H9 (cell line): ENCODE measurements at regions not wholly inside any gene's neighbourhood (a gene's known extent, or its start where the extent isn't known, plus 50 kb on each side); places are given as distances from the start of the nearest gene placed in this dataset.
A peak's percentile ranks its signal among the peaks of the same experiment; 100 is the strongest.

ENCODE experiments used
- DNase-seq: peaks from one replicate; pipeline ENCODE4 v3.0.0-alpha.2; 2017
- H2AFZ ChIP-seq: one replicate; pipeline ENCODE4 v1.6.1; 2013; ENCODE audit warnings: mild to moderate bottlenecking, low read length, control low read depth, moderate library complexity
- H2AK5ac ChIP-seq: 2 replicates; pipeline ENCODE4 v1.6.1; 2013; ENCODE audit warnings: low read length, control low read depth, mixed read lengths; ENCODE audit not compliant: insufficient read length
- H2BK120ac ChIP-seq: one replicate; pipeline ENCODE4 v1.6.1; 2013; ENCODE audit warnings: low read depth, mild to moderate bottlenecking, low read length, control low read depth, inconsistent platforms; ENCODE audit not compliant: poor library complexity, severe bottlenecking
- H2BK12ac ChIP-seq: 2 replicates; pipeline ENCODE4 v1.6.1; 2013; ENCODE audit warnings: low read length, control low read depth, mixed read lengths, low read depth; ENCODE audit not compliant: insufficient read length
- H2BK15ac ChIP-seq: 2 replicates; pipeline ENCODE4 v1.6.1; 2013; ENCODE audit warnings: low read depth, low read length, control low read depth
- H2BK20ac ChIP-seq: one replicate; pipeline ENCODE4 v1.6.1; 2013; ENCODE audit warnings: low read depth, mild to moderate bottlenecking, low read length, control low read depth, inconsistent platforms; ENCODE audit not compliant: poor library complexity, severe bottlenecking
- H2BK5ac ChIP-seq: 2 replicates; pipeline ENCODE4 v1.6.1; 2013; ENCODE audit warnings: low read length, control low read depth, mixed read lengths; ENCODE audit not compliant: insufficient read length
- H3K14ac ChIP-seq: 2 replicates; pipeline ENCODE4 v1.6.1; 2013; ENCODE audit warnings: low read length, control low read depth; ENCODE audit not compliant: insufficient read depth
- H3K18ac ChIP-seq: 2 replicates; pipeline ENCODE4 v1.6.1; 2013; ENCODE audit warnings: low read depth, mild to moderate bottlenecking, mixed read lengths, low read length, control low read depth; ENCODE audit not compliant: insufficient read length
- H3K23ac ChIP-seq: 2 replicates; pipeline ENCODE4 v1.6.1; 2013; ENCODE audit warnings: low read length, control low read depth, mixed read lengths, low read depth; ENCODE audit not compliant: insufficient read length
- H3K23me2 ChIP-seq: 2 replicates; pipeline ENCODE4 v1.6.1; 2013; ENCODE audit warnings: low read depth, mild to moderate bottlenecking, mixed read lengths, low read length, control low read depth; ENCODE audit not compliant: insufficient read length, poor library complexity, severe bottlenecking
- H3K27ac ChIP-seq: 2 replicates; pipeline ENCODE4 v1.5.1; 2013; ENCODE audit warnings: low read length, control low read depth, mixed read lengths, low read depth; ENCODE audit not compliant: insufficient read length
- H3K27me3 ChIP-seq: 2 replicates; pipeline ENCODE4 v1.6.1; 2013; ENCODE audit warnings: low read length, control low read depth, inconsistent platforms; ENCODE audit not compliant: insufficient read depth
- H3K4ac ChIP-seq: 2 replicates; pipeline ENCODE4 v1.6.1; 2013; ENCODE audit warnings: low read depth, mild to moderate bottlenecking, control low read depth, inconsistent platforms, low read length, moderate library complexity
- H3K4me1 ChIP-seq: 2 replicates; pipeline ENCODE4 v1.6.1; 2013; ENCODE audit warnings: low read length, control low read depth, inconsistent platforms; ENCODE audit not compliant: insufficient read depth
- H3K4me2 ChIP-seq: 2 replicates; pipeline ENCODE4 v1.6.1; 2013; ENCODE audit warnings: low read length, control low read depth, mixed read lengths; ENCODE audit not compliant: insufficient read length, insufficient read depth
- H3K56ac ChIP-seq: 2 replicates; pipeline ENCODE4 v1.6.1; 2013; ENCODE audit warnings: low read depth, mild to moderate bottlenecking, mixed read lengths, low read length, control low read depth; ENCODE audit not compliant: insufficient read length
- H3K79me1 ChIP-seq: 2 replicates; pipeline ENCODE4 v1.6.1; 2013; ENCODE audit warnings: low read depth, mild to moderate bottlenecking, moderate library complexity, low read length, control low read depth, inconsistent platforms; ENCODE audit not compliant: insufficient read depth, poor library complexity, severe bottlenecking
- H3K79me2 ChIP-seq: 2 replicates; pipeline ENCODE4 v1.6.1; 2013; ENCODE audit warnings: low read length, control low read depth, inconsistent platforms; ENCODE audit not compliant: insufficient read depth
- H3K9ac ChIP-seq: 2 replicates; pipeline ENCODE4 v1.6.1; 2013; ENCODE audit warnings: low read length, control low read depth, mixed read lengths; ENCODE audit not compliant: insufficient read length; ENCODE audit errors: extremely low read depth
- H3K9me3 ChIP-seq: one replicate; pipeline ENCODE4 v1.6.1; 2013; ENCODE audit warnings: low read depth, low read length, inconsistent platforms; ENCODE audit not compliant: control insufficient read depth
- H3T11ph ChIP-seq: one replicate; pipeline ENCODE4 v1.6.1; 2013; ENCODE audit warnings: mild to moderate bottlenecking, low read length, control low read depth, inconsistent platforms
- H4K20me1 ChIP-seq: one replicate; pipeline ENCODE4 v1.6.1; 2013; ENCODE audit not compliant: control insufficient read depth, insufficient read length, insufficient read depth
- H4K5ac ChIP-seq: 2 replicates; pipeline ENCODE4 v1.6.1; 2013; ENCODE audit warnings: low read depth, mild to moderate bottlenecking, mixed read lengths, low read length, control low read depth; ENCODE audit not compliant: insufficient read length
- H4K8ac ChIP-seq: replicated peaks from 2 replicates; pipeline ENCODE4 v1.6.1; 2013; ENCODE audit warnings: low read length, control low read depth, mixed read lengths, low read depth; ENCODE audit not compliant: insufficient read length
- H4K91ac ChIP-seq: 2 replicates; pipeline ENCODE4 v1.6.1; 2013; ENCODE audit warnings: low read depth, mild to moderate bottlenecking, moderate library complexity, mixed read lengths, low read length, control low read depth; ENCODE audit not compliant: insufficient read length
- H3K27ac Mint-ChIP-seq, 3 experiments: 2 replicates in 2 of 3; 3 replicates in 1 of 3; pipeline ENCODE4 v1.8.0; 2020 to 2021; ENCODE audit warnings: mixed read lengths in 3 of 3, mild to moderate bottlenecking in 1 of 3, moderate library complexity in 1 of 3
- H3K27me3 Mint-ChIP-seq: 2 replicates; pipeline ENCODE4 v1.8.0; 2021; ENCODE audit warnings: low read depth, mild to moderate bottlenecking, moderate library complexity, mixed read lengths
- H3K36me3 Mint-ChIP-seq, 3 experiments: 2 replicates in 2 of 3; 3 replicates in 1 of 3; pipeline ENCODE4 v1.8.0; 2020 to 2021; ENCODE audit warnings: low read depth in 3 of 3, mixed read lengths in 3 of 3; ENCODE audit not compliant: insufficient read depth in 1 of 3
- H3K4me1 Mint-ChIP-seq, 2 experiments: 2 replicates each; pipeline ENCODE4 v1.8.0; 2020; ENCODE audit warnings: mixed read lengths in 2 of 2
- H3K4me3 Mint-ChIP-seq, 2 experiments: 2 replicates in 1 of 2; 3 replicates in 1 of 2; pipeline ENCODE4 v1.8.0; 2020 to 2021; ENCODE audit warnings: mild to moderate bottlenecking in 2 of 2, mixed read lengths in 2 of 2, moderate library complexity in 1 of 2
- H3K9me3 Mint-ChIP-seq, 2 experiments: 2 replicates in 1 of 2; 3 replicates in 1 of 2; pipeline ENCODE4 v1.8.0; 2020; ENCODE audit warnings: mild to moderate bottlenecking in 2 of 2, mixed read lengths in 2 of 2, moderate library complexity in 1 of 2
- CTCF ChIP-seq: fragments of 200-600 bp; sonication (generic); conservative IDR thresholded peaks from 3 replicates; pipeline ENCODE4 v1.8.0; 2021; ENCODE audit warnings: antibody characterized with exemption, mild to moderate bottlenecking
- WGBS: extraction: QIAGEN DNeasy Blood & Tissue Kit; methylation state at CpG from one replicate; pipeline ENCODE4 v1.1.7; 2013; ENCODE audit warnings: missing lambda C conversion rate, low lambda C conversion rate, mixed read lengths; ENCODE audit not compliant: insufficient read length; ENCODE audit errors: extremely low coverage; 5-methylcytosine and 5-hydroxymethylcytosine counted together

GRCh38 chr9:20033511-20033910 lies 244.7 kb upstream of the SLC24A2 start:
- no peak for TF ChIP-seq CTCF
- H3K27me3 Mint-ChIP-seq, result no peaks in the 10 kb centered on the region
- H3K27me3 ChIP-seq, result no peaks in the 10 kb centered on the region

More at GRCh38 chr9:20033511-20033910, 244.7 kb upstream of the SLC24A2 start:
- Histone ChIP-seq H3K27ac (no peak overlapping the region), H3K9ac (no peak overlapping the region), H2AK5ac (no peak overlapping the region), H3K4me1 (peaks cover 2% of the 10 kb centered on the region; the same call in 1 of the 2 replicates), H3K79me2 (no peaks in the 10 kb centered on the region), H3K4ac (no peak overlapping the region), H2BK5ac (no peak overlapping the region), H3K23ac (no peak overlapping the region), H3K4me2 (no peak overlapping the region), H4K91ac (no peak overlapping the region), H4K20me1 (no peaks in the 10 kb centered on the region), H3K18ac (no peak overlapping the region), H2BK15ac (no peak overlapping the region), H2BK12ac (no peak overlapping the region), H3K14ac (no peak overlapping the region), H3K79me1 (no peaks in the 10 kb centered on the region), H3T11ph (no peak overlapping the region), H3K9me3 (no peaks in the 10 kb centered on the region), H4K5ac (no peak overlapping the region), H3K23me2 (no peaks in the 10 kb centered on the region), H3K56ac (no peak overlapping the region), H4K8ac (no peak overlapping the region), H2BK20ac (no peak overlapping the region), H2BK120ac (no peak overlapping the region), H2AFZ (no peak overlapping the region)
- H3K36me3 Mint-ChIP-seq, result no peaks in the 10 kb centered on the region
- WGBS, result no CpG with 5 or more reads among the region's 2 CpGs
- H3K9me3 Mint-ChIP-seq, result no peaks in the 10 kb centered on the region
- peaks cover 15 to 22% of the 10 kb centered on the region in 2 experiments for H3K4me1 Mint-ChIP-seq
- H3K27ac Mint-ChIP-seq, result peak overlapping the region in 2 of 3 experiments; percentile 9 to 16; a peak in 2 of 7 replicates
- H3K4me3 Mint-ChIP-seq, result no peak overlapping the region
- DNase-seq, result no peak
